ENCODE measurements at regions not wholly inside any gene's neighbourhood (a gene's known extent, or its start where the extent isn't known, plus 50 kb on each side); places are given as distances from the start of the nearest gene placed in this dataset.

GRCh38 chr12:114209861-114210260, 196.1 kb downstream of the TBX5 start (continued):
- TF ChIP-seq YY1 (IDR thresholded peaks at IDR 0.05; ENCODE audit: extremely low read depth, insufficient replicate concordance, low read depth, low read length): no peak
- TF ChIP-seq ZBTB33 (IDR thresholded peaks at IDR 0.05; ENCODE audit: extremely low read depth, insufficient replicate concordance, low read length): no peak

- intact Hi-C loops (cut with micrococcal nuclease): no loop called here
- RAD21 ChIA-PET (ENCODE audit: low non-redundant PET in 1 of 2, low total read pairs in 2 of 2, uncharacterized antibody in 2 of 2, unreplicated experiment in 2 of 2): no interaction called here
- no peaks in the 10 kb centered on the region for H3K36me3 ChIP-seq (ENCODE audit: control insufficient read depth in 1 of 2, insufficient read depth in 2 of 2, low read length in 2 of 2)
- H3K27ac ChIP-seq (ENCODE audit: low read depth, low read length): no peak overlapping the region
- no peaks in the 10 kb centered on the region for H4K20me1 ChIP-seq (ENCODE audit: insufficient read depth)
- H3K9ac ChIP-seq (ENCODE audit: low read length): no peak overlapping the region
- no peak overlapping the region for H2AFZ ChIP-seq (ENCODE audit: low read depth, low read length, poor library complexity, severe bottlenecking)
- H3K9me3 ChIP-seq (ENCODE audit: control insufficient read depth in 1 of 2, insufficient read depth in 1 of 2, low read depth in 1 of 2, low read length in 2 of 2): no peaks in the 10 kb centered on the region
- POLR2A ChIA-PET: no interaction called here
- no peak overlapping the region for H3K4me2 ChIP-seq (ENCODE audit: low read length)
- H3K79me2 ChIP-seq (ENCODE audit: insufficient read depth, low read length): no peaks in the 10 kb centered on the region
- CTCF ChIA-PET: no interaction called here
- no peaks in the 10 kb centered on the region for H3K4me1 ChIP-seq (ENCODE audit: control insufficient read depth in 1 of 2, insufficient read depth in 2 of 2, low read length in 2 of 2)
- no TSS peak for BruUV-seq (replicated peaks)
- no peak overlapping the region for H3K4me3 ChIP-seq (replicated peaks in 1 of 2; ENCODE audit: low read depth in 1 of 2, low read length in 2 of 2)
- H3K9me2 ChIP-seq (ENCODE audit: insufficient read depth): no peaks in the 10 kb centered on the region
- peaks cover 26% of the 10 kb centered on the region for H3K27me3 ChIP-seq (ENCODE audit: insufficient read depth, low read length)
- DNase-seq (ENCODE audit: low read depth, low spot score): no peak
- ATAC-seq: no peak
- TF ChIP-seq ZBTB33 (IDR thresholded peaks at IDR 0.05; ENCODE audit: extremely low read depth, insufficient replicate concordance, low read length) (no peak), EGR1 (IDR thresholded peaks at IDR 0.05; ENCODE audit: low read depth) (no peak), EZH2 (IDR thresholded peaks at IDR 0.05) (no peak), TCF7L2 (IDR thresholded peaks at IDR 0.05; ENCODE audit: borderline replicate concordance, extremely low read depth, insufficient read depth, insufficient read length) (no peak), SRF (IDR thresholded peaks at IDR 0.05; ENCODE audit: low read depth) (no peak)
Measured at GRCh38 chr12:114206525-114206924, 199.4 kb downstream of the TBX5 start.
